Kasumi-1 (cell line): ENCODE measurements at regions not wholly inside any gene's neighbourhood (a gene's known extent, or its start where the extent isn't known, plus 50 kb on each side); places are given as distances from the start of the nearest gene placed in this dataset.

ENCODE experiments used
- DNase-seq, 2 experiments: peaks; one replicate each; lab custom pipeline; 2025; lab: John Stamatoyannopoulos, UW

- no peak for DNase-seq
Measured at GRCh38 chr21:26653430-26653829, 80.3 kb upstream of the CYYR1 start.

- DNase-seq = no peak
Measured at GRCh38 chr21:26652854-26653253, 79.8 kb upstream of the CYYR1 start.

- no peak for DNase-seq
Measured at GRCh38 chr21:26641062-26641461, 68.0 kb upstream of the CYYR1 start.

DNA sequence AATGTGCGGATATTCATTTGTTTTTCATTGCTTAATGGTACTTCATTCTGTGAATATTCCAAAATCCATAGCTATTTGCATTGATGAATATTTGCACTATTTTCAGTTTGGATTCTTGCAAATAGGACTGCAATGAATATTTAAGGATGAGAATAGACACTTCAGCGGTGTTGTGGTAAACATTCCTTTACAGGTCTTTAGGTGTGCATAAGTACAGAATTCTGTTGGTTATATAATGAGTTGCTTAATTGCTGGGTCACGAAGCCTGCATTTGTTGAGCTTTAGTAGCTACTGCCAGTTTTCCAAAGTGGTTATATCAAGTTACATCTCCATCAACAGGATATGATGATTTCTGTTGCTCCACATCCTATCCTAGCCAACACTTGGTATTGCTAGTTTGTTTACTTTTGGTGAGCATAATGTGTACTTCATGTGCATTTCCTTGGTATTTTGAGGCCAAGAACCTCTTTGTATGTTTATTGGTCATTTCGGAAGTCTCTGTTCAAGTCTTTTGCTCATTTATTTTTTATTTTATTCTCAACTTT is 64.2 kb upstream of the CYYR1 start:
- no peak for DNase-seq

DNA sequence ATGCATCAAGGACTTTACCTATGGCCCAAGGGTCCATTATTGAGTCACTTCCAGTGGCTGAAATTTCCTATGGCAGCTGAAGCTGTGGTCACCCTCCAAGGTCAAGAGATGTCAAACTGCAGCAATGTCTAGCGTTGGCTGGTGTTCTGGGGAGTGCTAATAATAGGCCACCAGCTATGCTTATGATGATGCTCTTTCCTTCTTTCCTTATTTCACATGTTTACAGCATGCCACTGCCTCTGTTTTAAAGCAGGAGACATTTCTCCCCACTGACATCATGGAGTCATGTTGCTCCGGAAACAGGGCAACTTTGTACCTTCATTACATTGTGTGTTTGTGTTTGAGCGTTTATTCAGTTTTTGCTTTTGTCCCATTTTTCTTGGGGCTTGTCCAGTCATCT is 62.6 kb upstream of the CYYR1 start:
- no peak for DNase-seq

DNA sequence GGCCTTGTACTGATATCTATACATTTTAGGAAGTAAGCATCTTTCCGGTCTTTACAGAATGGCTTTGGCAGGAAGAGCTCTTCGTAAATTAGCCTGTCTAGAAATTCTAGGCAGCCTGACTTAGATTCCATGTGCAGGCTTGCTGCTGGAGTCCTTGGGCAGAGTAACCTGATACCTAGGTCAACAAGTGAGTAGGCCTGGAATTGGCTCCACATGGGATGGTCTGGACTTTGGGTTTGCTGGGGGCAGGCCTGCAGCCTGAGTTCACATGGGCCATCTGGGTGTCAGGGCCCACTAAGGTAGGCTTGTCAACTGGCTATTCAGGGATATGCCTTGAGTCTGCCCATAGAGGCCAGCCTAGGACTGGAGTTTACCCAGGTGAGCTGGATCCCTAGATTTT is 59.6 kb upstream of the CYYR1 start:
- DNase-seq = no peak

DNA sequence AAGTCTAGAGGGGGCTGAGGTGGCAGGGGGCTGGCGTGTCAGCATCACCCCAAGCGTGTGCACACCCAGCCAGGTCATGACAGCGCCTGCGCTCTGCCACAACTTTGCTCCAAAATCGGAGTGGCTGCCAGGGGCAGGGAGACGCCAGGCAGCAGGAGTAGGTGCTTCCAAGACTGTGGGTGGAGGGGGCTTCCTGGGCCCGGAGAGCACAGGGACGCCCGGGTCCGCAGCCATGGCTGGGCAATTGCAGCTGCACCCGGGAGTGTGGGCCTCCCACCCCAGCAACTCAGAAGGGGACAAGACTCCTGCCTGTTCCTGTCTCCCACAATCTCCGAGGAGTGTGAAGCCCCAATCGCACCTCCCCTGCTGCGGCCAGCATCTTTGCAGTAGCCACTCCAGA is 53.1 kb upstream of the CYYR1 start:
- no peak for DNase-seq

GRCh38 chr21:26624983-26625519 is 52.0 kb upstream of the CYYR1 start:
- DNase-seq = no peak
